Fibroblast of the aortic adventitia (primary cell): ENCODE measurements at regions not wholly inside any gene's neighbourhood (a gene's known extent, or its start where the extent isn't known, plus 50 kb on each side); places are given as distances from the start of the nearest gene placed in this dataset.

Source experiments
- DNase-seq: peaks from one replicate; pipeline ENCODE4 v3.0.0-alpha.2; 2010; ENCODE audit warnings: low read depth
- H3K4me3 ChIP-seq: 2 replicates; pipeline ENCODE4 v1.5.1; 2011; ENCODE audit warnings: low read depth, mild to moderate bottlenecking, control low read depth, low read length, moderate library complexity
- TF ChIP-seq, protein P1 (sequence below): IDR thresholded peaks from 2 replicates; pipeline ENCODE4 v1.5.1; 2011; ENCODE audit warnings: mild to moderate bottlenecking, low read length, control low read depth, inconsistent platforms; ENCODE audit not compliant: insufficient read depth

DNA sequence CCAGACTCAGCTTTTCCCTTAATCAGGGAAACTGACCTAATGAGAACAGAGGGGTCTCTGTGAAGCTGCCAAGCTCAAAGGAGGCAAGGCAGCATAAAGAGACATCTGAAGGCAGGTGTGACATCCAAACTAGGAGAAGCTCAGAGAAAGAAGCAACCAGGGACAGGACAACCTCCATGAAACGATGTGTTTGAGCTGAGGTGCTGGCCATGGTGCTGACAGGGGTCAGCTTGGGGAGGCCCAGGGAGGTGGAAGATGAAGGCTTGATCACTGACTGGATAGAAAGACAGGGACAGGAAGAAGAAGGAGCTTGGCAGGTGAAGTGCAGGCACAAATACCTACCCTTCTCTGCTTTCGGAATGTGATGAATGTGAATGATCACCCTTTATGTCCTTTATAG, 179.5 kb upstream of the NSMCE3 start:
- TF ChIP-seq, protein P1, sequence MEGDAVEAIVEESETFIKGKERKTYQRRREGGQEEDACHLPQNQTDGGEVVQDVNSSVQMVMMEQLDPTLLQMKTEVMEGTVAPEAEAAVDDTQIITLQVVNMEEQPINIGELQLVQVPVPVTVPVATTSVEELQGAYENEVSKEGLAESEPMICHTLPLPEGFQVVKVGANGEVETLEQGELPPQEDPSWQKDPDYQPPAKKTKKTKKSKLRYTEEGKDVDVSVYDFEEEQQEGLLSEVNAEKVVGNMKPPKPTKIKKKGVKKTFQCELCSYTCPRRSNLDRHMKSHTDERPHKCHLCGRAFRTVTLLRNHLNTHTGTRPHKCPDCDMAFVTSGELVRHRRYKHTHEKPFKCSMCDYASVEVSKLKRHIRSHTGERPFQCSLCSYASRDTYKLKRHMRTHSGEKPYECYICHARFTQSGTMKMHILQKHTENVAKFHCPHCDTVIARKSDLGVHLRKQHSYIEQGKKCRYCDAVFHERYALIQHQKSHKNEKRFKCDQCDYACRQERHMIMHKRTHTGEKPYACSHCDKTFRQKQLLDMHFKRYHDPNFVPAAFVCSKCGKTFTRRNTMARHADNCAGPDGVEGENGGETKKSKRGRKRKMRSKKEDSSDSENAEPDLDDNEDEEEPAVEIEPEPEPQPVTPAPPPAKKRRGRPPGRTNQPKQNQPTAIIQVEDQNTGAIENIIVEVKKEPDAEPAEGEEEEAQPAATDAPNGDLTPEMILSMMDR = no peak
- DNase-seq = no peak
- H3K4me3 ChIP-seq = no peak overlapping the region

DNA sequence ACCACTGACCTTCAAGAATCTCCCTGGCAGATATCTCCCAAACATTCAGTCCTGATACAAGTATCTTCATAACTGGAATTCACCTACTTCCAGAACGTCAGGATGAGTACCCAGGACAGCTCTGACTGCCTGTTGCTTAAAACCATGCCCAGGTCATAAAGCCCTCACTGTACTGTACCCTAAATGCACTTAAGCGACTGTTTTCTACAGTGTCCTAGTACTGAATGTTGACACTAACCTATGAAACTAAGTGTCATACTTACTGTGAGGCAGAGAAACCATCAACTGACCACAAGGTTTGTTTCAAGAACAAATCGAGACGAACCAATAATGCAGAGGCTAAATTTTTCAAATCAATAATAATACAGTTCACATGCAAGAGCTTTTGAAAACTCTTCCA, 178.7 kb upstream of the NSMCE3 start:
- TF ChIP-seq, protein P1 = no peak
- H3K4me3 ChIP-seq = no peak overlapping the region
- DNase-seq = no peak

DNA sequence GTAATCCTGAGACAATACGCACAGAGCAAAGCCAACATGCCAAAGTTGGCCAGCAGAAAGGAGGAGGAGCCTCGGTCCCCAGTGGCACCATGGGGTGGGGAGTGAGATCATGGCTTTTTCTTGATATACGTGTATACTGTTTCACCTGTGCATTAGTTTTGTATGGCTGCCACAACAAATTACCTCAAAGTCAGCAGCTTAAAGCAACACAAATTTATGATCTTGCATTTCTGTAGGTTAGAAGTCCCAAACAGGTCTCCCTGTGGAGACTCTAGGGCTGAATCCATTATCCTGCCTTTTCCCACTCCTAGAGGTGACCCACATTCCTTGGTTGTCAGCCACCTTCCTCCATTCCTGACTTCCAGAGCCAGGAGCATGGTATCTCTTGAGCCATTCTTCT, 176.9 kb upstream of the NSMCE3 start:
- H3K4me3 ChIP-seq = no peak overlapping the region
- TF ChIP-seq, protein P1 = no peak
- no peak for DNase-seq

DNA sequence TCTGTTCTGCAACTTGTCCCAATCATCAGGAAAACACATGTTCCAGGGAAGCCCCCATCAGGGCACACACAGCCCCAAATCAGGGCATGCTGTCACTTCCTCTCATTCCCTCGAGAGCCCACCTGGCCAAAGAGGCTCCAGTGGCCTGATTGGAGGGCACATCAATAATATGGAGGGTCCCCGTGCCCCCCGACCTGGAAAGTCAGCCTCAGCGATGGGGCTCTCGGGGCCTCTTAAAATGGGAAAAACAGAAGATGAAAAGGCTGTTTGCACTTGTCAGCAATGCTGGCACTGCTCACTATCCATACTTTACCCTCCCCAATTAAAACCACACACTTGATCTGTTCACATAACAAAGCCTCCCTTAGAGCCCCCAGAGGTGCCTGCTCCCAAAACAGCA, 172.9 kb upstream of the NSMCE3 start:
- H3K4me3 ChIP-seq = no peak overlapping the region
- DNase-seq = no peak
- TF ChIP-seq, protein P1 = no peak

DNA sequence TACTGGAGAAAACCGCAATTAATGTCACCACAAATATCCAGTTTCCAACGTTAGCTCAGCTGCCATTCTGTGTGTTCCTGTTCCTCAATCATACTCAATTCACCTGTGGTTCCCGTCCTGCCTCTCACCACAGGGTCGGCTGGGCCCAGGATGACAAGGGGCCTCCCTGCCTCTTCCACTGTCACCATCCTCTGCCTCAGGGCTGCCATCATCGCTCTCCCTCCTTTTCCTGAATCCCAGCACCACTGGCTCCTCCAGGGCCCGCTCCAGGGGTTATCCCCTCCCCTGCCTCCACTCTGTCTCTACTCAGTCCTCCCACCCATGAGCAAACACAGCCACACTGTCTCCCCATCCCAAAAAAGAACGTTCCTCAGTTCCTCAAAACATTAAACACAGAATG, 170.9 kb upstream of the NSMCE3 start:
- no peak for DNase-seq
- no peak overlapping the region for H3K4me3 ChIP-seq

DNA sequence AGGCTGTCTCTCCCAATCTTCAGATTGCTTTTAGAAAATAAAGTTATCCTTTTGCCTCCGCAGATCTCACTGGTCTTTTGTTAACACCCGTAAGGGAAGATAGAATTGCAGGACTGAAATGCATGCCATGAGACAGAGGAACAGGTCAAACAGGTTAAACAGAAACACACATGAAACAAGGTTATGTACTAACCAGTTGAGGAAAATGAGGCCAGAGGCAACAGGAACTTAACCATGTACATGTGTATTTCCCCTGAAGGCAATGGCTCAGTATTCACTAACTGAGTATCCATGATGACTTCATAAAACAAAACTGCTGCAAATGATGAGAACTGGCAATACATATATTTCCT, 169.1 kb upstream of the NSMCE3 start:
- TF ChIP-seq, protein P1 = no peak
- no peak for DNase-seq
- H3K4me3 ChIP-seq = no peak overlapping the region

More for the DNA sequence above, 170.9 kb upstream of the NSMCE3 start:
- TF ChIP-seq, protein P1 = no peak

DNA sequence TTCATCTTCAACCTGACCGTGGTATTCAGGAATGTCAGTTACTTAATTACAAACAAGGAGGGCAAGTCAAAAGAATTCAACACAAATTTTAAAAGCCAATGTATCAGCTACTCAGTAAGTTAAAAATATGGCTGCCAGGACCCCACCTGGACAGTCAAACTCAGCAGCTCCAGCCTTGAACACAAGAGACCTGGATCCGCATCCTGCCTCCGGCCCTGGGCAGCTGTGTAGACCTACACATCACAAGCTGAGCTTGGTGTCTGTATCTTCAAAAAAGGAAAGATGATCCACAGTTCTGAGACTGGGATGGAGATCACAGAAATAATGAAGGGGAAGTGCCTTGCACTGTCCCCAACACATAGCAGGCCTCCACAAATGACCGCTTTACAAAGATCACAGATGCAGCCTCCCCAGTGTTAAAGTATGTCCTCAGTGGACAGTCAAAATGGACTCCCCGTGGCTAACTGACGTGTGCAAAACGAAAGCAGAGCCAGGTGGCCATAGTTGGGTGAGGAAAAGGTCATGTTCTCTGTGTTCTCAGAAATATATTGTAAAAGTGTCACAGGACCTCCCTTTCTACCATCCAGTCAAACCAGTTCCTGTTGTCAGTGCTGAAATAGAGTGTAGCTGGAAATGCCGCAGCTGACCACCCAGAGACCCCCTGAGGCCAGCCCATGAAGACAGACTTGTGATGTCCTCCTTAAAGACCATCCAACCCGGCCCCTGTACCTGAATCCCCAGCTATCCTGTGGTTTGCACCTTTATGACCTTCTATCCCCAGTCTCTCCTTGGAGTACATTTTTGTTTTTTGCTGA, 168.5 kb upstream of the NSMCE3 start:
- H3K4me3 ChIP-seq = no peak overlapping the region
- no peak for DNase-seq
- TF ChIP-seq, protein P1 = no peak
